IgD-negative memory B cell (primary cell): ENCODE measurements at regions not wholly inside any gene's neighbourhood (a gene's known extent, or its start where the extent isn't known, plus 50 kb on each side); places are given as distances from the start of the nearest gene placed in this dataset.

Experiments
- H3K27ac Mint-ChIP-seq, 3 donors: one replicate each; pipeline ENCODE4 v1.8.0; 2020 to 2022; ENCODE audit warnings: mild to moderate bottlenecking in 3 of 3, mixed read lengths in 3 of 3, moderate library complexity in 1 of 3
- H3K27me3 Mint-ChIP-seq: one replicate; pipeline ENCODE4 v1.8.0; 2021; ENCODE audit warnings: mixed read lengths
- H3K36me3 Mint-ChIP-seq: one replicate; pipeline ENCODE4 v1.8.0; 2020; ENCODE audit warnings: mild to moderate bottlenecking, mixed read lengths
- H3K4me1 Mint-ChIP-seq, 3 donors: one replicate each; pipeline ENCODE4 v1.8.0; 2020 to 2022; ENCODE audit warnings: mixed read lengths in 3 of 3, mild to moderate bottlenecking in 1 of 3
- H3K4me3 Mint-ChIP-seq, 4 donors: one replicate each; pipeline ENCODE4 v1.8.0; 2020 to 2022; ENCODE audit warnings: mild to moderate bottlenecking in 4 of 4, mixed read lengths in 4 of 4, moderate library complexity in 3 of 4
- H3K9me3 Mint-ChIP-seq, 3 donors: one replicate each; pipeline ENCODE4 v1.8.0; 2020 to 2021; ENCODE audit warnings: mixed read lengths in 3 of 3, mild to moderate bottlenecking in 1 of 3

GRCh38 chr7:98534493-98534892 lies 82.6 kb upstream of the NPTX2 start:
- Mint-ChIP-seq H3K9me3 (peaks cover 4 to 17% (median 8%) of the 10 kb centered on the region in 3 donors), H3K4me3 (peak overlapping the region in 1 of 4 donors; percentile 83), H3K4me1 (no peaks in the 10 kb centered on the region), H3K27ac (peak overlapping the region in 1 of 3 donors; percentile 53), H3K36me3 (no peaks in the 10 kb centered on the region), H3K27me3 (peaks cover 2% of the 10 kb centered on the region)

- Mint-ChIP-seq H3K4me1 (no peaks in the 10 kb centered on the region), H3K4me3 (no peak overlapping the region), H3K27ac (peak overlapping the region in 1 of 3 donors; percentile 69), H3K36me3 (no peaks in the 10 kb centered on the region), H3K9me3 (peaks cover 2 to 13% (median 6%) of the 10 kb centered on the region in 3 donors), H3K27me3 (peaks cover 2% of the 10 kb centered on the region)
These were observed 85.4 kb upstream of the NPTX2 start for GRCh38 chr7:98531717-98532116.

- Mint-ChIP-seq H3K9me3 (peaks cover 5 to 12% (median 5%) of the 10 kb centered on the region in 3 donors), H3K36me3 (no peaks in the 10 kb centered on the region), H3K27me3 (peaks cover 2% of the 10 kb centered on the region), H3K4me3 (no peak overlapping the region), H3K4me1 (no peaks in the 10 kb centered on the region), H3K27ac (no peak overlapping the region)
These were observed 89.0 kb upstream of the NPTX2 start for GRCh38 chr7:98528079-98528478.

- no peaks in the 10 kb centered on the region for H3K36me3 Mint-ChIP-seq
- H3K27me3 Mint-ChIP-seq, result peaks cover 2% of the 10 kb centered on the region
- H3K27ac Mint-ChIP-seq, result no peak overlapping the region
- no peak overlapping the region for H3K4me3 Mint-ChIP-seq
- H3K4me1 Mint-ChIP-seq, result no peaks in the 10 kb centered on the region
- H3K9me3 Mint-ChIP-seq, result peaks cover 1 to 9% (median 5%) of the 10 kb centered on the region in 3 donors
These were observed 91.0 kb upstream of the NPTX2 start for GRCh38 chr7:98526059-98526458.

GRCh38 chr7:98521089-98521692 lies 95.9 kb upstream of the NPTX2 start:
- Mint-ChIP-seq H3K4me3 (no peak overlapping the region), H3K36me3 (no peaks in the 10 kb centered on the region), H3K27ac (no peak overlapping the region), H3K27me3 (peaks cover 2% of the 10 kb centered on the region), H3K4me1 (no peaks in the 10 kb centered on the region), H3K9me3 (peaks cover 3 to 5% (median 5%) of the 10 kb centered on the region in 3 donors)

GRCh38 chr7:98520356-98520951 lies 96.6 kb upstream of the NPTX2 start:
- no peak overlapping the region for H3K4me3 Mint-ChIP-seq
- no peak overlapping the region for H3K27ac Mint-ChIP-seq
- H3K27me3 Mint-ChIP-seq, result peaks cover 2% of the 10 kb centered on the region
- no peaks in the 10 kb centered on the region for H3K36me3 Mint-ChIP-seq
- no peaks in the 10 kb centered on the region for H3K4me1 Mint-ChIP-seq
- peaks cover 3 to 5% (median 3%) of the 10 kb centered on the region in 3 donors for H3K9me3 Mint-ChIP-seq

- Mint-ChIP-seq H3K36me3 (no peaks in the 10 kb centered on the region), H3K27me3 (no peaks in the 10 kb centered on the region), H3K9me3 (peaks cover 2 to 3% (median 2%) of the 10 kb centered on the region in 3 donors), H3K27ac (no peak overlapping the region), H3K4me1 (no peaks in the 10 kb centered on the region), H3K4me3 (no peak overlapping the region)
These were observed 98.7 kb upstream of the NPTX2 start for GRCh38 chr7:98518159-98518947.

GRCh38 chr7:98515201-98515600 lies 101.9 kb upstream of the NPTX2 start:
- Mint-ChIP-seq H3K4me3 (no peak overlapping the region), H3K27ac (peak overlapping the region in 1 of 3 donors; percentile 77), H3K9me3 (peaks cover 0 to 3% (median 2%) of the 10 kb centered on the region in 3 donors), H3K36me3 (no peaks in the 10 kb centered on the region), H3K4me1 (no peaks in the 10 kb centered on the region), H3K27me3 (peaks cover 6% of the 10 kb centered on the region)

- H3K4me3 Mint-ChIP-seq, result no peak overlapping the region
- H3K9me3 Mint-ChIP-seq, result peaks cover 0 to 3% (median 2%) of the 10 kb centered on the region in 3 donors
- peaks cover 3% of the 10 kb centered on the region for H3K36me3 Mint-ChIP-seq
- peaks cover 6% of the 10 kb centered on the region for H3K27me3 Mint-ChIP-seq
- H3K4me1 Mint-ChIP-seq, result no peaks in the 10 kb centered on the region
- peak overlapping the region in 1 of 3 donors; percentile 77 for H3K27ac Mint-ChIP-seq
These were observed 102.7 kb upstream of the NPTX2 start for GRCh38 chr7:98514211-98515031.

GRCh38 chr7:98511175-98511574 lies 105.9 kb upstream of the NPTX2 start:
- Mint-ChIP-seq H3K27me3 (peaks cover 6% of the 10 kb centered on the region), H3K27ac (no peak overlapping the region), H3K9me3 (peaks cover 2 to 3% (median 3%) of the 10 kb centered on the region in 3 donors), H3K4me1 (no peaks in the 10 kb centered on the region), H3K36me3 (peaks cover 3% of the 10 kb centered on the region), H3K4me3 (no peak overlapping the region)

- Mint-ChIP-seq H3K9me3 (peaks cover 2 to 3% (median 3%) of the 10 kb centered on the region in 3 donors), H3K27me3 (peaks cover 6% of the 10 kb centered on the region)
These were observed 107.2 kb upstream of the NPTX2 start for GRCh38 chr7:98509836-98510235.

GRCh38 chr7:98506471-98506870 lies 105.6 kb upstream of the BAIAP2L1 start:
- Mint-ChIP-seq H3K4me3 (no peak overlapping the region), H3K27ac (no peak overlapping the region), H3K36me3 (peaks cover 4% of the 10 kb centered on the region), H3K27me3 (peaks cover 4% of the 10 kb centered on the region), H3K9me3 (peaks cover 0 to 3% (median 3%) of the 10 kb centered on the region in 3 donors), H3K4me1 (no peaks in the 10 kb centered on the region)

More at GRCh38 chr7:98509836-98510235, 107.2 kb upstream of the NPTX2 start:
- peaks cover 4% of the 10 kb centered on the region for H3K36me3 Mint-ChIP-seq
- H3K4me3 Mint-ChIP-seq, result no peak overlapping the region
- no peaks in the 10 kb centered on the region for H3K4me1 Mint-ChIP-seq
- peak overlapping the region in 1 of 3 donors; percentile 64 for H3K27ac Mint-ChIP-seq

- H3K27me3 Mint-ChIP-seq, result peaks cover 2% of the 10 kb centered on the region
- no peak overlapping the region for H3K27ac Mint-ChIP-seq
- H3K36me3 Mint-ChIP-seq, result peaks cover 2% of the 10 kb centered on the region
These were observed 99.9 kb upstream of the BAIAP2L1 start for GRCh38 chr7:98500764-98501163.

GRCh38 chr7:98496618-98497017 lies 95.7 kb upstream of the BAIAP2L1 start:
- Mint-ChIP-seq H3K27me3 (peaks cover 2% of the 10 kb centered on the region), H3K4me1 (peaks cover 0 to 2% (median 0%) of the 10 kb centered on the region in 3 donors), H3K27ac (no peak overlapping the region), H3K9me3 (peaks cover 7 to 9% (median 9%) of the 10 kb centered on the region in 3 donors), H3K36me3 (no peaks in the 10 kb centered on the region), H3K4me3 (no peak overlapping the region)

More at GRCh38 chr7:98500764-98501163, 99.9 kb upstream of the BAIAP2L1 start:
- Mint-ChIP-seq H3K9me3 (peaks cover 6 to 9% (median 7%) of the 10 kb centered on the region in 3 donors), H3K4me3 (no peak overlapping the region), H3K4me1 (no peaks in the 10 kb centered on the region)
